PC-9 (cell line): ENCODE measurements at regions not wholly inside any gene's neighbourhood (a gene's known extent, or its start where the extent isn't known, plus 50 kb on each side); places are given as distances from the start of the nearest gene placed in this dataset.

Source experiments
- BruUV-seq: library from RNA; stranded (reverse); fragments of 400-500 nt; replicated peaks from 2 replicates; lab custom pipeline; 2021; lab: Mats Ljungman, UMichigan
- CTCF ChIA-PET: fragments of 300-600 bp; sonication (Branson Sonifier 250); formaldehyde crosslinking; loops from one replicate; lab custom pipeline; 2022; ENCODE audit warnings: antibody characterized with exemption; lab: Charles Lee
- POLR2A ChIA-PET: fragments of 300-600 bp; sonication (Branson Sonifier 250); formaldehyde crosslinking; loops from one replicate; lab custom pipeline; 2022; ENCODE audit warnings: antibody characterized with exemption; ENCODE audit not compliant: unreplicated experiment; lab: Charles Lee
- DNase-seq, 2 experiments: peaks; one replicate each; pipeline versions ENCODE4 v3.0.0 to v3.0.0-alpha.2; 2015 to 2022; ENCODE audit warnings: mixed read lengths in 1 of 2
- H2AFZ ChIP-seq: fragments of 200-600 bp; sonication (generic); 2 replicates; pipeline ENCODE4 v1.8.1; 2017; ENCODE audit warnings: antibody characterized with exemption
- H3F3A ChIP-seq: fragments of 200-600 bp; sonication (generic); 2 replicates; pipeline ENCODE4 v1.8.1; 2017; ENCODE audit warnings: antibody characterized with exemption, mild to moderate bottlenecking, low read depth; ENCODE audit not compliant: insufficient read depth
- H3K27ac ChIP-seq: fragments of 200-600 bp; sonication (generic); 2 replicates; pipeline ENCODE4 v1.6.1; 2016; ENCODE audit warnings: mixed run types
- H3K27me3 ChIP-seq: fragments of 200-600 bp; sonication (generic); 2 replicates; pipeline ENCODE4 v1.6.1; 2016; ENCODE audit warnings: low read depth, mixed run types; ENCODE audit not compliant: insufficient read depth
- H3K36me3 ChIP-seq: fragments of 200-600 bp; sonication (generic); 2 replicates; pipeline ENCODE4 v1.6.1; 2016; ENCODE audit warnings: low read depth, mixed run types
- H3K4me1 ChIP-seq: fragments of 200-600 bp; sonication (generic); replicated peaks from 2 replicates; pipeline ENCODE4 v1.6.1; 2016; ENCODE audit warnings: mixed run types; ENCODE audit not compliant: insufficient read depth
- H3K4me2 ChIP-seq: fragments of 200-600 bp; sonication (generic); 2 replicates; pipeline ENCODE4 v1.6.1; 2017; ENCODE audit warnings: mixed run types
- H3K4me3 ChIP-seq: fragments of 200-600 bp; sonication (generic); 2 replicates; pipeline ENCODE4 v1.6.1; 2016; ENCODE audit warnings: mixed run types
- H3K79me2 ChIP-seq: fragments of 200-600 bp; sonication (generic); 2 replicates; pipeline ENCODE4 v1.6.1; 2017; ENCODE audit warnings: low read depth, mixed run types
- H3K9me2 ChIP-seq: fragments of 200-600 bp; sonication (generic); 2 replicates; pipeline ENCODE4 v1.8.1; 2017; ENCODE audit warnings: mild to moderate bottlenecking; ENCODE audit not compliant: insufficient read depth
- H3K9me3 ChIP-seq: fragments of 200-600 bp; sonication (generic); 2 replicates; pipeline ENCODE4 v1.8.1; 2016; ENCODE audit warnings: low read depth; ENCODE audit not compliant: insufficient read depth
- H4K20me1 ChIP-seq: fragments of 200-600 bp; sonication (generic); 2 replicates; pipeline ENCODE4 v1.8.1; 2017; ENCODE audit not compliant: insufficient read depth
- EZH2 ChIP-seq: fragments of 200-600 bp; sonication (generic); IDR thresholded peaks from 2 replicates; pipeline ENCODE4 v1.8.0; 2017; ENCODE audit warnings: antibody characterized with exemption, low read depth
- intact Hi-C: fragments of 100-400 bp; cut with micrococcal nuclease; formaldehyde crosslinking; loops from one replicate; pipeline ENCODE4 v1.10.0; 2022; ENCODE audit not compliant: unreplicated experiment
- TF ChIP-seq, protein P1 (sequence below): fragments of 200-600 bp; sonication (generic); conservative IDR thresholded peaks from 2 replicates; pipeline ENCODE4 v1.6.1; 2017; ENCODE audit warnings: mixed run types, antibody characterized with exemption, mild to moderate bottlenecking, moderate library complexity

DNA sequence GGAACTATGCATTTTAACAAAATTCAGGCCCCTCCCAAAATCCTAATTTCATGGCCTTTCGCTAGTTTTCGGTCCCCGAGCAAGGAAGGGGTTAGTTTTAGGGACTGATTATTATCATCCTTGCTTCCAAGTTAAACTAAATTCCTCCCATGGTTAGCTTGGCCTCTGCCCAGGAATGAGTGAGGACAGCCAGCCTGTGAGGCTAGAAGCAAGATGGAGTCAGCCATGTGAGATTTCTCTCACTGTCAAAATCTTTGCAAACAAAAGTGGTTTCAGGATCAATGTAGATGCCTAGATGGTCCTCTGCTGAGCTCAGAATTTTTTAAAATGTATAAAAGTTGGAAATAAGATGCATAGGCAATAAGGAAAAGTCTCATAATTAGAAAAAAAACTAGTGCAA is 208.9 kb downstream of the RSL24D1 start:
- DNase-seq: no peak
- H3K36me3 ChIP-seq: no peaks in the 10 kb centered on the region
- no peaks in the 10 kb centered on the region for H4K20me1 ChIP-seq
- no peak overlapping the region for H3K4me2 ChIP-seq
- H3K4me3 ChIP-seq: no peak overlapping the region
- H3K27me3 ChIP-seq: no peaks in the 10 kb centered on the region
- no TSS peak for BruUV-seq
- no peaks in the 10 kb centered on the region for H3F3A ChIP-seq
- H3K9me2 ChIP-seq: no peaks in the 10 kb centered on the region
- H3K27ac ChIP-seq: no peak overlapping the region
- no peaks in the 10 kb centered on the region for H3K9me3 ChIP-seq
- POLR2A ChIA-PET: interaction anchor here (0.6 kb wide), 1 partner anchor 8 kb away, joined by 3 read pairs; no protein-coding TSS in a partner anchor
- no peaks in the 10 kb centered on the region for H3K79me2 ChIP-seq
- H2AFZ ChIP-seq: no peak overlapping the region
- no peaks in the 10 kb centered on the region for H3K4me1 ChIP-seq
- CTCF ChIA-PET: no interaction called here
- TF ChIP-seq, protein P1, sequence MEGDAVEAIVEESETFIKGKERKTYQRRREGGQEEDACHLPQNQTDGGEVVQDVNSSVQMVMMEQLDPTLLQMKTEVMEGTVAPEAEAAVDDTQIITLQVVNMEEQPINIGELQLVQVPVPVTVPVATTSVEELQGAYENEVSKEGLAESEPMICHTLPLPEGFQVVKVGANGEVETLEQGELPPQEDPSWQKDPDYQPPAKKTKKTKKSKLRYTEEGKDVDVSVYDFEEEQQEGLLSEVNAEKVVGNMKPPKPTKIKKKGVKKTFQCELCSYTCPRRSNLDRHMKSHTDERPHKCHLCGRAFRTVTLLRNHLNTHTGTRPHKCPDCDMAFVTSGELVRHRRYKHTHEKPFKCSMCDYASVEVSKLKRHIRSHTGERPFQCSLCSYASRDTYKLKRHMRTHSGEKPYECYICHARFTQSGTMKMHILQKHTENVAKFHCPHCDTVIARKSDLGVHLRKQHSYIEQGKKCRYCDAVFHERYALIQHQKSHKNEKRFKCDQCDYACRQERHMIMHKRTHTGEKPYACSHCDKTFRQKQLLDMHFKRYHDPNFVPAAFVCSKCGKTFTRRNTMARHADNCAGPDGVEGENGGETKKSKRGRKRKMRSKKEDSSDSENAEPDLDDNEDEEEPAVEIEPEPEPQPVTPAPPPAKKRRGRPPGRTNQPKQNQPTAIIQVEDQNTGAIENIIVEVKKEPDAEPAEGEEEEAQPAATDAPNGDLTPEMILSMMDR: no peak
- no peak for TF ChIP-seq EZH2
- intact Hi-C loops: no loop called here

DNA sequence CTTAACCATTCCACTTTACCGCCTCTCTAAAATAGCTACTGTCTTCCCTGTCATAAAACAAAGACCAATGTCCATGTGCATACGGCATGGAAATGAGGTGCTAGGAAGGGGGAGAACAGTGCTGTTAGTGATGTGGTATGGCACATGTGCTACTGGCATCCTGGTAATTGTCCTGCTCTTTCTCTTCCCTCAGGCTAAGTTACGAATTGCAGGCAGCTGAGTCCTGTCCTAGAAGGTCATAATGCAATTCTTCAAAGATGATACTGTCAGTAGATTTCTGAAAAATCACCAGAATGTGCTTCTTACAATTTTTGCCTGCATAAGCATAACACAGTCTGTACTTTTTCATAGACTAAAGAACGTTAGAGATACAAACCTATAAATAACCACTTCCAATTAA is 216.8 kb downstream of the RSL24D1 start:
- Histone ChIP-seq H3K4me2 (no peak overlapping the region), H3K4me1 (no peaks in the 10 kb centered on the region), H3K36me3 (no peaks in the 10 kb centered on the region), H3K79me2 (no peaks in the 10 kb centered on the region), H3K27me3 (peaks cover 25% of the 10 kb centered on the region), H3K27ac (no peak overlapping the region), H4K20me1 (no peaks in the 10 kb centered on the region), H3K9me2 (no peaks in the 10 kb centered on the region), H2AFZ (no peak overlapping the region), H3K4me3 (no peak overlapping the region), H3K9me3 (no peaks in the 10 kb centered on the region), H3F3A (no peaks in the 10 kb centered on the region)
- intact Hi-C loops: no loop called here
- BruUV-seq: no TSS peak
- DNase-seq: no peak
- ChIA-PET CTCF (no interaction called here), POLR2A (interaction anchor here (0.7 kb wide), 1 partner anchor 8 kb away, joined by 3 read pairs; no protein-coding TSS in a partner anchor)
- TF ChIP-seq, protein P1: no peak
- TF ChIP-seq EZH2: no peak

DNA sequence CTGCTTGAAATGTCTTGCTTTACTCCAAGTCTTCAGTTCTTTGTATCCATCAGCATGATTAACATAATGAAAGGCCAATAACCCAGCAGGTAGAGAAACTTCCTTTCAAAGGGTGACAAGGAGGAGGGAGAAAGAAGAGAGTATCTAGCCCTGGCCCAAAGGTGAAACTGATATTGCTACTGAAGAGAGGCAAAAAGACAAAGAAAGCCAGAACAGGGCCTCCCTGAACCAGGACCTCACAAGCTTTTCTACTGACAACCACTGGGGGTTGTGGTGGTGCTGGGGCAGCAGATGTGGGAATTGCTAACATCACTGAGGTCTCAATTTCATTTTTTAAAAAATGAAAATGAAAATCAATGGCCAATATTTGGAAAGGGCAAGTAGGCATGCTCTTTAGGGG is 234.1 kb downstream of the RSL24D1 start:
- Histone ChIP-seq H3K27ac (no peak overlapping the region), H3K4me3 (no peak overlapping the region), H3K36me3 (no peaks in the 10 kb centered on the region), H3K79me2 (no peaks in the 10 kb centered on the region), H4K20me1 (no peaks in the 10 kb centered on the region), H3F3A (no peaks in the 10 kb centered on the region), H3K4me2 (no peak overlapping the region), H2AFZ (no peak overlapping the region), H3K4me1 (no peaks in the 10 kb centered on the region), H3K9me2 (no peaks in the 10 kb centered on the region), H3K9me3 (no peaks in the 10 kb centered on the region), H3K27me3 (no peaks in the 10 kb centered on the region)
- no peak for DNase-seq
- BruUV-seq: no TSS peak
- ChIA-PET POLR2A (no interaction called here), CTCF (no interaction called here)
- intact Hi-C loops: no loop called here
- TF ChIP-seq EZH2: no peak
- TF ChIP-seq, protein P1: no peak
